HUES64 (cell line): ENCODE measurements at regions not wholly inside any gene's neighbourhood (a gene's known extent, or its start where the extent isn't known, plus 50 kb on each side); places are given as distances from the start of the nearest gene placed in this dataset.

Source experiments
- H3K27ac ChIP-seq: 2 replicates; pipeline ENCODE4 v1.7.0; 2013; ENCODE audit warnings: low read depth, low read length, inconsistent platforms
- H3K27me3 ChIP-seq: 2 replicates; pipeline ENCODE4 v1.6.1; 2013; ENCODE audit warnings: mild to moderate bottlenecking, low read length; ENCODE audit not compliant: insufficient read depth
- H3K36me3 ChIP-seq: 2 replicates; pipeline ENCODE4 v1.6.1; 2013; ENCODE audit warnings: mild to moderate bottlenecking, low read length; ENCODE audit not compliant: insufficient read depth
- H3K4me1 ChIP-seq: 2 replicates; pipeline ENCODE4 v1.6.1; 2013; ENCODE audit warnings: mild to moderate bottlenecking, low read length, moderate library complexity; ENCODE audit not compliant: insufficient read depth
- H3K4me3 ChIP-seq: 2 replicates; pipeline ENCODE4 v1.5.1; 2013; ENCODE audit warnings: mild to moderate bottlenecking, low read length, moderate library complexity
- H3K9ac ChIP-seq: 2 replicates; pipeline ENCODE4 v1.6.1; 2013; ENCODE audit warnings: mild to moderate bottlenecking, low read depth, low read length
- H3K9me3 ChIP-seq: 2 replicates; pipeline ENCODE4 v1.6.1; 2013; ENCODE audit warnings: low read depth, low read length; ENCODE audit not compliant: insufficient read depth
- WGBS: fragments of 150-250, 120-280 bp; methylation state at CpG from one replicate; pipeline ENCODE4 v1.1.7; 2013; ENCODE audit warnings: missing lambda C conversion rate; 5-methylcytosine and 5-hydroxymethylcytosine counted together

GRCh38 chr3:18236726-18237125, 188.4 kb downstream of the SATB1 start:
- peaks cover 53% of the 10 kb centered on the region for H3K4me1 ChIP-seq
- no peaks in the 10 kb centered on the region for H3K9me3 ChIP-seq
- WGBS = 83% methylated on average over 2 of the region's 2 CpGs
- no peak overlapping the region for H3K9ac ChIP-seq
- H3K27me3 ChIP-seq = peaks cover 14% of the 10 kb centered on the region; the same call in 1 of the 2 replicates
- peak overlapping the region; percentile 50; the same call in 1 of the 2 replicates for H3K27ac ChIP-seq
- H3K36me3 ChIP-seq = no peaks in the 10 kb centered on the region
- H3K4me3 ChIP-seq = no peak overlapping the region

- Histone ChIP-seq H3K27ac (no peak overlapping the region), H3K4me1 (peaks cover 49% of the 10 kb centered on the region), H3K36me3 (no peaks in the 10 kb centered on the region), H3K27me3 (peaks cover 14% of the 10 kb centered on the region; the same call in 1 of the 2 replicates), H3K9me3 (no peaks in the 10 kb centered on the region), H3K9ac (no peak overlapping the region), H3K4me3 (no peak overlapping the region)
- WGBS = 72% methylated on average over 4 of the region's 4 CpGs
Measured at GRCh38 chr3:18234717-18235335, 190.3 kb downstream of the SATB1 start.

GRCh38 chr3:18233987-18234716, 191.0 kb downstream of the SATB1 start:
- H3K27ac ChIP-seq = no peak overlapping the region
- peaks cover 46% of the 10 kb centered on the region for H3K4me1 ChIP-seq
- 63% methylated on average over 10 of the region's 10 CpGs for WGBS
- H3K27me3 ChIP-seq = peaks cover 14% of the 10 kb centered on the region; the same call in 1 of the 2 replicates
- no peak overlapping the region for H3K4me3 ChIP-seq
- no peaks in the 10 kb centered on the region for H3K36me3 ChIP-seq
- no peaks in the 10 kb centered on the region for H3K9me3 ChIP-seq
- H3K9ac ChIP-seq = no peak overlapping the region

- peaks cover 14% of the 10 kb centered on the region; the same call in 1 of the 2 replicates for H3K27me3 ChIP-seq
- no peaks in the 10 kb centered on the region for H3K9me3 ChIP-seq
- no peak overlapping the region for H3K27ac ChIP-seq
- no peak overlapping the region for H3K4me3 ChIP-seq
- H3K4me1 ChIP-seq = peaks cover 35% of the 10 kb centered on the region
- H3K36me3 ChIP-seq = no peaks in the 10 kb centered on the region
- no peak overlapping the region for H3K9ac ChIP-seq
- WGBS = 94% methylated on average over 3 of the region's 3 CpGs
Measured at GRCh38 chr3:18232317-18232716, 192.8 kb downstream of the SATB1 start.

DNA sequence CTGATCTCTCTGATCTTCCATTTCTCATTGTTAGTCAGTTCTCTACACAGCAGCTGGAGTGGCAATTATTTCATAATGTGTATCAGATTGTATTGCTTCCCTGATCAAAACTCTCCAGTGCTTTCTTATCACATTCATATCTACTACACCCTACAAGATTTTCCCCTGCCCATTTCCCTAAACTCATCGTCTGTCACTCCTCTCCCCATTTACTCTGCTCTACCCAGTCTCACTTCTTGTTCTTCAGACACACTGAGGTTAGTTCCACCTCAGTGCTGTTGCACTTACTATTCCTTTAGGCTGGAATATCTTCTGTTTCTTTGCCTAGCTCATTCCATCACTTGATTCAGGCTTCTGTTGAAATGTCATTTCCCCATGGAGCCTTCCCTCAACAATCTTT, 197.1 kb downstream of the SATB1 start:
- Histone ChIP-seq H3K27me3 (peaks cover 7% of the 10 kb centered on the region; the same call in 1 of the 2 replicates), H3K36me3 (no peaks in the 10 kb centered on the region), H3K9me3 (no peaks in the 10 kb centered on the region), H3K4me3 (no peak overlapping the region), H3K9ac (no peak overlapping the region), H3K4me1 (peaks cover 6% of the 10 kb centered on the region), H3K27ac (no peak overlapping the region)
- WGBS = 85% methylated on average over 1 of the region's 1 CpG

DNA sequence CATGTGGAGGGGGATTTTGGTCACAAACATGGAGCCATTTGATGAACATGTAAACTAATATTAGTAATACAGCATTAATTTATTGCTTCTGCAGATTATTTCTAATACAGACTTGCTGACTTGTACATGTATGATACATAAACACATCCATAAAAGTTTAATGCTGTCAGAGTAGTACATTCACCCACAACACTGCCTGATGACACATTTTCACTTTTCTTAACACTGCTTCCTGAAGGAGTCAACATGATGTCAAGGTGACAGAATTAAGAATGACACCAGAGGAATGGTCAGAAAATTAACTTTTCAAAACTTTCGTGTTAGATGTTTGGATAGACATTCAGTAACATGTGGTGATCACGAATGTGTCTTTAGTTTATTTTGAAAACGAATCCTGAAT, 199.4 kb downstream of the SATB1 start:
- Histone ChIP-seq H3K9me3 (no peaks in the 10 kb centered on the region), H3K27ac (no peak overlapping the region), H3K4me1 (peaks cover 6% of the 10 kb centered on the region), H3K36me3 (no peaks in the 10 kb centered on the region), H3K9ac (no peak overlapping the region), H3K4me3 (no peak overlapping the region), H3K27me3 (no peaks in the 10 kb centered on the region)
- WGBS = 86% methylated on average over 3 of the region's 3 CpGs

DNA sequence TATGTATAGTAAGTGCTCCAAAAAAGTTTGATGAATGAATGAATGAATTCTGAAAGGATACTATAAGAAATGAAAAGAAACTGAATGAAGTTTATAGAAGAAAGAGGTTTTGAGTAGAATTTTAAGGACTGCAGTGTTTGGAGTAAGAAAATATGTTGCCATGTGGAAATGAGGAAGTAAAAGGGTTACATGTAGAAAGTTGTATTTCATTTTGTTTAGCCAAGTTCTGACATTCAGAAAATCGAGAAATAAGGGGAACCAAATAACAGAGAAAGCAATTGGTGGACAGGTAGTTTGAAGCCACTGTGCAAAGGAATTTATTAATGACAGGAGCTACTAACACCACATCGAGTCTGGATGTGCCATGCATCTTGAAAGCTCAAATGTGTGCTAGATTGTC, 200.7 kb downstream of the SATB1 start:
- Histone ChIP-seq H3K36me3 (no peaks in the 10 kb centered on the region), H3K27ac (no peak overlapping the region), H3K27me3 (no peaks in the 10 kb centered on the region), H3K4me3 (no peak overlapping the region), H3K4me1 (peaks cover 6% of the 10 kb centered on the region), H3K9ac (no peak overlapping the region), H3K9me3 (no peaks in the 10 kb centered on the region)
- WGBS = 96% methylated on average over 2 of the region's 2 CpGs

- H3K4me3 ChIP-seq = no peak overlapping the region
- H3K36me3 ChIP-seq = no peaks in the 10 kb centered on the region
- no peak overlapping the region for H3K27ac ChIP-seq
- 95% methylated on average over 6 of the region's 6 CpGs for WGBS
- H3K27me3 ChIP-seq = no peaks in the 10 kb centered on the region
- H3K9me3 ChIP-seq = no peaks in the 10 kb centered on the region
- H3K9ac ChIP-seq = no peak overlapping the region
- H3K4me1 ChIP-seq = peaks cover 6% of the 10 kb centered on the region
Measured at GRCh38 chr3:18223974-18224373, 201.2 kb downstream of the SATB1 start.

DNA sequence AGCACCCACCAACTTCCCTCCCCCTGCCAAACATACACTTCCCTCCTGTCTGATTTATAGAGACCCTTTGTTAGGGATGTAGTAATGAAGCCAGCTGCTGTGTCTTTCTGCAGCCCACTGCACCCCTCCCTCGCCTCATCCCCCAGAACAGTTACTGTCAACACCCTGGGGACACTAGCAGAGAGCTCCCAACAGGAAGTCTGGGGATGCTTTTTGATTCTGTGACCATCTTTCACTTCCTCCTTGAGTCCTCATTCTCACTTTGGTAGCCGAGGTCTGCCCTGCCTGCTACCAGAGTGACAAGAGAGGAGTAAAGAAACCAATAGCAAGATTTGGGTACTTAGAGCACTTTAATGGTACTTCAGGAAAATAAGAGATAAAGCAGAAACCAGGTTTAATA, 201.6 kb downstream of the SATB1 start:
- WGBS = 86% methylated on average over 2 of the region's 2 CpGs
- no peak overlapping the region for H3K9ac ChIP-seq
- H3K4me1 ChIP-seq = peaks cover 6% of the 10 kb centered on the region
- H3K9me3 ChIP-seq = no peaks in the 10 kb centered on the region
- H3K4me3 ChIP-seq = no peak overlapping the region
- no peaks in the 10 kb centered on the region for H3K36me3 ChIP-seq
- H3K27me3 ChIP-seq = no peaks in the 10 kb centered on the region
- no peak overlapping the region for H3K27ac ChIP-seq

DNA sequence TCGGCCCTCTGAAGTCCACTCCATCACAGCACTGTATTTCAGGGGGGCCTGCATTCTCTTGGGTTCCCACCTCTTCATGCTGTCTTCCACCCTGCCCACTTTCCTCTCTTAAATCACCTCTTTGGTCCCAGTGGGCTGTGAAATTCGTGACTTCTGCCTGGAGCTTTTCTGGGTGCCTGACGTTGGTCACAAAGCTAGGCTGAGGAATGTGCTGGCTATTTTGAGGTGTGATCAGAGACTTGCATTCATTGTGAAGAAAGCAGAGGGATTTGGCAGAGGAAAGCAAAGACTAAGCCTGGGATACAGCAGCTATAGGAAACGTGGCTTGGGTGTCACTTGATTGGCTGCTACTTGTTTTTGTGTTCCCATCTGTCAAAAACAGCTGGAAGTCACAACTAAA, 202.5 kb downstream of the SATB1 start:
- 64% methylated on average over 4 of the region's 4 CpGs for WGBS
- no peaks in the 10 kb centered on the region for H3K27me3 ChIP-seq
- H3K27ac ChIP-seq = no peak overlapping the region
- peaks cover 7% of the 10 kb centered on the region for H3K4me1 ChIP-seq
- no peaks in the 10 kb centered on the region for H3K9me3 ChIP-seq
- no peaks in the 10 kb centered on the region for H3K36me3 ChIP-seq
- no peak overlapping the region for H3K9ac ChIP-seq
- H3K4me3 ChIP-seq = no peak overlapping the region

GRCh38 chr3:18217507-18218174, 207.5 kb downstream of the SATB1 start:
- Histone ChIP-seq H3K27ac (no peak overlapping the region), H3K9me3 (no peaks in the 10 kb centered on the region), H3K36me3 (no peaks in the 10 kb centered on the region), H3K27me3 (no peaks in the 10 kb centered on the region), H3K4me3 (no peak overlapping the region), H3K9ac (no peak overlapping the region), H3K4me1 (peaks cover 17% of the 10 kb centered on the region)
- WGBS = 92% methylated on average over 6 of the region's 7 CpGs
